CD14-positive monocyte (primary cell): ENCODE measurements at regions not wholly inside any gene's neighbourhood (a gene's known extent, or its start where the extent isn't known, plus 50 kb on each side); places are given as distances from the start of the nearest gene placed in this dataset.

Experiments
- DNase-seq, 3 donors: peaks; one replicate each; pipeline ENCODE4 v3.0.0-alpha.2; 2011 to 2022
- H2AFZ ChIP-seq: 2 replicates; pipeline ENCODE4 v1.6.0; 2012; ENCODE audit warnings: mild to moderate bottlenecking, low read depth, low read length, inconsistent platforms; ENCODE audit not compliant: insufficient read depth, poor library complexity, severe bottlenecking
- H3K27ac ChIP-seq, 2 donors: 1 replicate in 1 of 2; 2 replicates in 1 of 2; pipeline ENCODE4 v1.5.1; 2012 to 2013; ENCODE audit warnings: low read length in 2 of 2, control low read depth in 1 of 2, inconsistent platforms in 1 of 2, low read depth in 1 of 2, mild to moderate bottlenecking in 1 of 2
- H3K27me3 ChIP-seq, 2 donors: one replicate each; pipeline versions ENCODE4 v1.6.0 to v1.6.1; 2011 to 2013; ENCODE audit warnings: low read length in 2 of 2; ENCODE audit not compliant: control insufficient read depth in 2 of 2, insufficient read depth in 2 of 2
- H3K36me3 ChIP-seq, 2 donors: replicated peaks in 1 of 2; 1 replicate in 1 of 2; 2 replicates in 1 of 2; pipeline versions ENCODE4 v1.5.1 to v1.6.1; 2012 to 2013; ENCODE audit warnings: low read length in 2 of 2, control low read depth in 1 of 2, inconsistent platforms in 1 of 2, mild to moderate bottlenecking in 1 of 2; ENCODE audit not compliant: insufficient read depth in 2 of 2, control insufficient read depth in 1 of 2
- H3K4me1 ChIP-seq, 2 donors: 1 replicate in 1 of 2; 2 replicates in 1 of 2; pipeline versions ENCODE4 v1.5.1 to v1.6.1; 2012 to 2013; ENCODE audit warnings: low read length in 2 of 2, control low read depth in 1 of 2, inconsistent platforms in 1 of 2, mild to moderate bottlenecking in 1 of 2, moderate library complexity in 1 of 2; ENCODE audit not compliant: insufficient read depth in 2 of 2, control insufficient read depth in 1 of 2
- H3K4me2 ChIP-seq: replicated peaks from 2 replicates; pipeline ENCODE3; 2012; ENCODE audit warnings: low read length, moderate library complexity, mild to moderate bottlenecking; ENCODE audit not compliant: poor library complexity, severe bottlenecking; ENCODE audit errors: extremely low read depth
- H3K4me3 ChIP-seq, 3 experiments: fragments of 200-600 bp in 1 of 3; sonication (generic) in 1 of 3; replicated peaks in 1 of 3; 1 replicate in 2 of 3; 2 replicates in 1 of 3; pipeline ENCODE4 v1.5.1; 2011 to 2013; ENCODE audit warnings: low read length in 3 of 3, mild to moderate bottlenecking in 3 of 3, control low read depth in 2 of 3, low read depth in 2 of 3, inconsistent platforms in 1 of 3, moderate library complexity in 1 of 3
- H3K79me2 ChIP-seq: 2 replicates; pipeline ENCODE4 v1.6.0; 2012; ENCODE audit warnings: mild to moderate bottlenecking, control low read depth, inconsistent platforms, low read length, moderate library complexity; ENCODE audit not compliant: insufficient read depth
- H3K9ac ChIP-seq: 2 replicates; pipeline ENCODE4 v1.6.0; 2017; ENCODE audit warnings: low read length, mild to moderate bottlenecking; ENCODE audit not compliant: insufficient read depth, poor library complexity, severe bottlenecking
- H3K9me3 ChIP-seq, 2 donors: replicated peaks in 1 of 2; 1 replicate in 1 of 2; 2 replicates in 1 of 2; pipeline versions ENCODE4 v1.5.1 to v1.6.1; 2012 to 2013; ENCODE audit warnings: low read length in 2 of 2, control low read depth in 1 of 2; ENCODE audit not compliant: control insufficient read depth in 1 of 2, insufficient read depth in 1 of 2
- H4K20me1 ChIP-seq: 2 replicates; pipeline ENCODE4 v1.6.0; 2012; ENCODE audit warnings: mild to moderate bottlenecking, low read length, control low read depth, moderate library complexity; ENCODE audit not compliant: insufficient read depth
- H3K27ac Mint-ChIP-seq, 7 donors: one replicate each; pipeline ENCODE4 v1.8.0; 2020; ENCODE audit warnings: mild to moderate bottlenecking in 7 of 7, mixed read lengths in 7 of 7, moderate library complexity in 6 of 7, inconsistent platforms in 2 of 7
- H3K27me3 Mint-ChIP-seq, 3 donors: one replicate each; pipeline ENCODE4 v1.8.0; 2021 to 2022; ENCODE audit warnings: low read depth in 3 of 3, mild to moderate bottlenecking in 3 of 3, mixed read lengths in 3 of 3, moderate library complexity in 3 of 3, inconsistent platforms in 1 of 3
- H3K36me3 Mint-ChIP-seq, 2 donors: one replicate each; pipeline ENCODE4 v1.8.0; 2020; ENCODE audit warnings: mixed read lengths in 2 of 2, inconsistent platforms in 1 of 2, mild to moderate bottlenecking in 1 of 2
- H3K4me1 Mint-ChIP-seq: one replicate; pipeline ENCODE4 v1.8.0; 2020; ENCODE audit warnings: mild to moderate bottlenecking, mixed read lengths
- H3K4me3 Mint-ChIP-seq, 2 donors: one replicate each; pipeline ENCODE4 v1.8.0; 2020; ENCODE audit warnings: mild to moderate bottlenecking in 2 of 2, mixed read lengths in 2 of 2, moderate library complexity in 1 of 2
- H3K9me3 Mint-ChIP-seq, 7 donors: one replicate each; pipeline ENCODE4 v1.8.0; 2020 to 2022; ENCODE audit warnings: mixed read lengths in 7 of 7, mild to moderate bottlenecking in 6 of 7, moderate library complexity in 6 of 7, inconsistent platforms in 2 of 7
- CTCF ChIP-seq: fragments of 200-600 bp; IDR thresholded peaks from one replicate; pipeline ENCODE4 v1.8.0; 2022; ENCODE audit warnings: antibody characterized with exemption, mild to moderate bottlenecking
- WGBS: methylation state at CpG from one replicate; pipeline ENCODE4 v1.1.5; 2013; ENCODE audit warnings: missing lambda C conversion rate; ENCODE audit not compliant: insufficient coverage; 5-methylcytosine and 5-hydroxymethylcytosine counted together
- intact Hi-C, 2 donors: fragments of 100-400 bp; cut with micrococcal nuclease; formaldehyde crosslinking; loops; one replicate each; pipeline versions ENCODE4 v1.15.0 to v1.15.1; 2023

- H3K4me1 ChIP-seq = no peaks in the 10 kb centered on the region
- no peaks in the 10 kb centered on the region for H4K20me1 ChIP-seq
- H2AFZ ChIP-seq = no peak overlapping the region
- H3K4me1 Mint-ChIP-seq = no peaks in the 10 kb centered on the region
- H3K79me2 ChIP-seq = no peaks in the 10 kb centered on the region
- H3K4me2 ChIP-seq = no peak overlapping the region
- no peak overlapping the region for H3K4me3 Mint-ChIP-seq
- no peak for TF ChIP-seq CTCF
- WGBS = no CpG with 5 or more reads among the region's 1 CpG
- no peaks in the 10 kb centered on the region for H3K9me3 ChIP-seq
- intact Hi-C loops = no loop called here
- H3K27ac ChIP-seq = no peak overlapping the region
- no peak overlapping the region for H3K9ac ChIP-seq
- H3K9me3 Mint-ChIP-seq = peaks cover 0 to 6% (median 0%) of the 10 kb centered on the region in 7 donors
- peaks cover 0 to 2% (median 0%) of the 10 kb centered on the region in 3 donors for H3K27me3 Mint-ChIP-seq
- no peaks in the 10 kb centered on the region for H3K27me3 ChIP-seq
- no peak for DNase-seq
- no peaks in the 10 kb centered on the region for H3K36me3 Mint-ChIP-seq
- H3K27ac Mint-ChIP-seq = no peak overlapping the region
- H3K36me3 ChIP-seq = no peaks in the 10 kb centered on the region
- H3K4me3 ChIP-seq = no peak overlapping the region
These were observed 115.2 kb upstream of the TMCO5A start for GRCh38 chr15:37819191-37819590.

- no peak overlapping the region for H3K4me3 Mint-ChIP-seq
- no peaks in the 10 kb centered on the region for H4K20me1 ChIP-seq
- no peak overlapping the region for H3K27ac ChIP-seq
- no peak overlapping the region for H2AFZ ChIP-seq
- peaks cover 0 to 6% (median 0%) of the 10 kb centered on the region in 7 donors for H3K9me3 Mint-ChIP-seq
- H3K36me3 Mint-ChIP-seq = no peaks in the 10 kb centered on the region
- no peaks in the 10 kb centered on the region for H3K79me2 ChIP-seq
- peaks cover 8 to 11% of the 10 kb centered on the region in 2 donors for H3K4me1 ChIP-seq
- 94% methylated on average over 9 of the region's 10 CpGs for WGBS
- no peak overlapping the region for H3K4me3 ChIP-seq
- no peaks in the 10 kb centered on the region for H3K27me3 ChIP-seq
- peaks cover 0 to 2% (median 0%) of the 10 kb centered on the region in 3 donors for H3K27me3 Mint-ChIP-seq
- TF ChIP-seq CTCF = no peak
- H3K4me2 ChIP-seq = no peak overlapping the region
- H3K9me3 ChIP-seq = no peaks in the 10 kb centered on the region
- peaks cover 10% of the 10 kb centered on the region for H3K4me1 Mint-ChIP-seq
- H3K36me3 ChIP-seq = no peaks in the 10 kb centered on the region
- H3K9ac ChIP-seq = no peak overlapping the region
- no peak for DNase-seq
- H3K27ac Mint-ChIP-seq = no peak overlapping the region
- intact Hi-C loops = no loop called here
These were observed 113.9 kb upstream of the TMCO5A start for GRCh38 chr15:37820380-37821128.
